Endothelial cell of umbilical vein (primary cell): ENCODE measurements at regions not wholly inside any gene's neighbourhood (a gene's known extent, or its start where the extent isn't known, plus 50 kb on each side); places are given as distances from the start of the nearest gene placed in this dataset.

ENCODE experiments used
- BruUV-seq: library from RNA; stranded (reverse); fragments of 400-500 nt; replicated peaks from 2 replicates; lab custom pipeline; 2021; lab: Mats Ljungman, UMichigan
- CTCF ChIA-PET: fragments of 300-600, 350-600 bp; sonication (Branson Sonifier 250); formaldehyde crosslinking; loops from one replicate; lab custom pipeline; 2021; ENCODE audit warnings: antibody characterized with exemption, inconsistent platforms; lab: Charles Lee
- POLR2A ChIA-PET: fragments of 300-600, 350-600 bp; sonication (Branson Sonifier 250); formaldehyde crosslinking; loops from one replicate; lab custom pipeline; 2021; ENCODE audit warnings: antibody characterized with exemption, inconsistent platforms; lab: Charles Lee
- DNase-seq: peaks from one replicate; pipeline ENCODE4 v3.0.0-alpha.2; 2011; ENCODE audit warnings: low read depth, low spot score
- FAIRE-seq: peaks from 2 replicates; lab custom pipeline; 2011; peaks lifted over from hg19 to GRCh38; lab: Jason Lieb, UNC
- H2AFZ ChIP-seq: 2 replicates; pipeline ENCODE4 v1.6.0; 2012; ENCODE audit warnings: low read depth, low read length, control low read depth, inconsistent platforms
- H3K27ac ChIP-seq: 2 replicates; pipeline ENCODE4 v1.5.1; 2011; ENCODE audit warnings: low read depth, mild to moderate bottlenecking, control low read depth, low read length, moderate library complexity; ENCODE audit not compliant: insufficient read depth
- H3K27me3 ChIP-seq, 2 experiments: 2 replicates each; pipeline versions ENCODE4 v1.6.0 to v1.6.1; 2011; ENCODE audit warnings: low read length in 2 of 2, mixed read lengths in 1 of 2; ENCODE audit not compliant: control insufficient read depth in 2 of 2, insufficient read depth in 2 of 2
- H3K36me3 ChIP-seq, 2 experiments: 2 replicates in 1 of 2; 3 replicates in 1 of 2; pipeline ENCODE4 v1.5.1; 2011; ENCODE audit warnings: low read length in 2 of 2, mild to moderate bottlenecking in 1 of 2, moderate library complexity in 1 of 2; ENCODE audit not compliant: control insufficient read depth in 2 of 2, insufficient read depth in 2 of 2; ENCODE audit errors: extremely low read depth in 1 of 2
- H3K4me1 ChIP-seq: 3 replicates; pipeline ENCODE4 v1.5.1; 2011; ENCODE audit warnings: mild to moderate bottlenecking, low read length; ENCODE audit not compliant: control insufficient read depth, insufficient read depth; ENCODE audit errors: extremely low read depth
- H3K4me2 ChIP-seq: 2 replicates; pipeline ENCODE4 v1.6.1; 2011; ENCODE audit warnings: low read length, control low read depth, mixed read lengths; ENCODE audit not compliant: insufficient read depth
- H3K4me3 ChIP-seq, 3 experiments: fragments of 200-600 bp in 1 of 3; sonication (generic), shearing (Covaris generic) in 1 of 3; replicated peaks in 1 of 3; 2 replicates each; pipeline ENCODE4 v1.5.1; 2011 to 2016; ENCODE audit warnings: control low read depth in 3 of 3, low read length in 3 of 3, mild to moderate bottlenecking in 2 of 3, inconsistent platforms in 1 of 3, low read depth in 1 of 3, moderate library complexity in 1 of 3; ENCODE audit not compliant: insufficient read depth in 1 of 3
- H3K79me2 ChIP-seq: 2 replicates; pipeline ENCODE4 v1.6.0; 2012; ENCODE audit warnings: low read length, inconsistent platforms; ENCODE audit not compliant: control insufficient read depth, insufficient read depth
- H3K9ac ChIP-seq: replicated peaks from 2 replicates; pipeline ENCODE3; 2011; ENCODE audit warnings: low read length, control low read depth; ENCODE audit not compliant: insufficient read depth; ENCODE audit errors: extremely low read depth
- H3K9me1 ChIP-seq: replicated peaks from 3 replicates; pipeline ENCODE4 v1.6.0; 2011; ENCODE audit warnings: mild to moderate bottlenecking, low read length; ENCODE audit not compliant: control insufficient read depth, insufficient read depth; ENCODE audit errors: extremely low read depth
- H3K9me3 ChIP-seq: replicated peaks from 2 replicates; pipeline ENCODE4 v1.5.1; 2012; ENCODE audit warnings: low read length, inconsistent platforms; ENCODE audit not compliant: control insufficient read depth, insufficient read depth
- H4K20me1 ChIP-seq: replicated peaks from 2 replicates; pipeline ENCODE3; 2011; ENCODE audit warnings: mild to moderate bottlenecking, low read length; ENCODE audit not compliant: control insufficient read depth, insufficient read depth; ENCODE audit errors: extremely low read depth
- EZH2 ChIP-seq: IDR thresholded peaks from 2 replicates; pipeline ENCODE4 v1.6.1; 2012; ENCODE audit warnings: borderline replicate concordance, low read depth, mild to moderate bottlenecking, moderate library complexity, low read length, inconsistent platforms; ENCODE audit not compliant: severe bottlenecking
- FOS ChIP-seq: IDR thresholded peaks from 2 replicates; pipeline ENCODE4 v1.6.1; 2011; ENCODE audit warnings: mild to moderate bottlenecking, low read length, moderate library complexity, borderline replicate concordance; ENCODE audit not compliant: insufficient read depth
- GATA2 ChIP-seq: IDR thresholded peaks from 2 replicates; pipeline ENCODE4 v1.7.0; 2011; ENCODE audit warnings: low read depth, mild to moderate bottlenecking, moderate library complexity, mixed read lengths, low read length; ENCODE audit not compliant: insufficient read length, insufficient read depth
- JUN ChIP-seq: IDR thresholded peaks from 2 replicates; pipeline ENCODE4 v1.6.1; 2011; ENCODE audit warnings: borderline replicate concordance, low read depth; ENCODE audit not compliant: insufficient read length, insufficient read depth
- MYC ChIP-seq: IDR thresholded peaks from one replicate; pipeline ENCODE4 v1.6.1; 2011; ENCODE audit warnings: mild to moderate bottlenecking, low read depth, low read length
- POLR2A ChIP-seq: IDR thresholded peaks from 2 replicates; pipeline ENCODE4 v1.6.1; 2012; ENCODE audit warnings: low read depth, mild to moderate bottlenecking, control low read depth, low read length
- POLR2AphosphoS5 ChIP-seq: IDR thresholded peaks from 2 replicates; pipeline ENCODE4 v1.6.1; 2012; ENCODE audit warnings: low read depth, mild to moderate bottlenecking, control low read depth, low read length, moderate library complexity; ENCODE audit not compliant: insufficient read depth
- dilution Hi-C: fragments of 300-500 bp; cut with MboI; formaldehyde crosslinking; loops from one replicate; pipeline ENCODE4 v1.15.0; 2019; ENCODE audit warnings: low sequenced_read_pairs; ENCODE audit not compliant: extremely low pct_ligation_motif_present
- intact Hi-C: fragments of 100-400 bp; cut with micrococcal nuclease; formaldehyde crosslinking; loops from one replicate; pipeline ENCODE4 v1.10.0; 2022
- TF ChIP-seq, protein P1 (sequence below), 2 donors: IDR thresholded peaks; 1 replicate in 1 of 2; 2 replicates in 1 of 2; pipeline ENCODE4 v1.5.1; 2011; ENCODE audit warnings: low read length in 2 of 2, mild to moderate bottlenecking in 2 of 2, moderate library complexity in 2 of 2, control low read depth in 1 of 2, inconsistent platforms in 1 of 2, low read depth in 1 of 2; ENCODE audit not compliant: insufficient read depth in 1 of 2; ENCODE audit errors: extremely low read depth in 1 of 2
- TF ChIP-seq, protein P2 (sequence below): IDR thresholded peaks from 2 replicates; pipeline ENCODE4 v1.6.1; 2011; ENCODE audit not compliant: insufficient read depth, insufficient read length

DNA sequence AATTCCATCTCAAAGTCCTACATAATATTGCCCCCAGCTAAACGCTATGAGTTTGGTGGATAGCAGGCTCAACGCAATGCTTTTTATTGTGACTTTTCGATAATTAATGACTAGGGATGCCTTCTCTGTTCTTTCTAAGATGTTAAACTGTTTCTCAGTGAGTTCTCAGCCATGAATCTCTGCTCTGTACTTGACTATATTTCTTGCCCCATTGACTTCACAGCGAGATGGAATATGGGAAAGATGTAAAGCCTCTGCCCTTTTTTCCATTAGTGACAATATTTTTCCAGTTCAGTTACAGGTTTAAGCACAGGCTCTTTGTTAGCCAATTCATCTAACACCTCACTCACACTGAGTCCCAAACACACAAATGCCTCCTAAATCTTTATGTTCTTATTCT is 1022.0 kb downstream of the ADGRL3 start:
- ChIA-PET CTCF (no interaction called here), POLR2A (no interaction called here)
- Histone ChIP-seq H3K9me3 (peaks cover 2% of the 10 kb centered on the region), H3K9me1 (no peaks in the 10 kb centered on the region), H3K27ac (no peak overlapping the region), H3K79me2 (no peaks in the 10 kb centered on the region), H3K4me2 (no peak overlapping the region), H3K36me3 (no peaks in the 10 kb centered on the region), H3K4me3 (no peak overlapping the region), H2AFZ (no peak overlapping the region), H3K4me1 (no peaks in the 10 kb centered on the region), H4K20me1 (no peaks in the 10 kb centered on the region), H3K9ac (no peak overlapping the region), H3K27me3 (no peaks in the 10 kb centered on the region)
- no peak for TF ChIP-seq FOS
- TF ChIP-seq, protein P1, sequence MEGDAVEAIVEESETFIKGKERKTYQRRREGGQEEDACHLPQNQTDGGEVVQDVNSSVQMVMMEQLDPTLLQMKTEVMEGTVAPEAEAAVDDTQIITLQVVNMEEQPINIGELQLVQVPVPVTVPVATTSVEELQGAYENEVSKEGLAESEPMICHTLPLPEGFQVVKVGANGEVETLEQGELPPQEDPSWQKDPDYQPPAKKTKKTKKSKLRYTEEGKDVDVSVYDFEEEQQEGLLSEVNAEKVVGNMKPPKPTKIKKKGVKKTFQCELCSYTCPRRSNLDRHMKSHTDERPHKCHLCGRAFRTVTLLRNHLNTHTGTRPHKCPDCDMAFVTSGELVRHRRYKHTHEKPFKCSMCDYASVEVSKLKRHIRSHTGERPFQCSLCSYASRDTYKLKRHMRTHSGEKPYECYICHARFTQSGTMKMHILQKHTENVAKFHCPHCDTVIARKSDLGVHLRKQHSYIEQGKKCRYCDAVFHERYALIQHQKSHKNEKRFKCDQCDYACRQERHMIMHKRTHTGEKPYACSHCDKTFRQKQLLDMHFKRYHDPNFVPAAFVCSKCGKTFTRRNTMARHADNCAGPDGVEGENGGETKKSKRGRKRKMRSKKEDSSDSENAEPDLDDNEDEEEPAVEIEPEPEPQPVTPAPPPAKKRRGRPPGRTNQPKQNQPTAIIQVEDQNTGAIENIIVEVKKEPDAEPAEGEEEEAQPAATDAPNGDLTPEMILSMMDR (IDR thresholded peaks at IDR 0.05; ENCODE audit: extremely low read depth in 1 of 2, insufficient read depth in 1 of 2, low read depth in 1 of 2, low read length in 2 of 2): no peak
- TF ChIP-seq JUN: no peak
- TF ChIP-seq MYC: no peak
- no peak for TF ChIP-seq EZH2
- TF ChIP-seq, protein P2, sequence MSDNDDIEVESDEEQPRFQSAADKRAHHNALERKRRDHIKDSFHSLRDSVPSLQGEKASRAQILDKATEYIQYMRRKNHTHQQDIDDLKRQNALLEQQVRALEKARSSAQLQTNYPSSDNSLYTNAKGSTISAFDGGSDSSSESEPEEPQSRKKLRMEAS: no peak
- TF ChIP-seq POLR2A: no peak
- no peak for TF ChIP-seq POLR2AphosphoS5
- TF ChIP-seq GATA2: no peak
- intact Hi-C loops (no loop called here), dilution Hi-C loops (no loop called here)
- no TSS peak for BruUV-seq
- DNase-seq: no peak
- FAIRE-seq: no peak
